Fibroblast of gingiva (primary cell): ENCODE measurements at regions not wholly inside any gene's neighbourhood (a gene's known extent, or its start where the extent isn't known, plus 50 kb on each side); places are given as distances from the start of the nearest gene placed in this dataset.

Source experiments
- DNase-seq: peaks from one replicate; pipeline ENCODE4 v3.0.0-alpha.2; 2011; ENCODE audit warnings: low read depth

- no peak for DNase-seq
Measured at GRCh38 chr5:160956051-160956450, 104.0 kb upstream of the ATP10B start.

- no peak for DNase-seq
Measured at GRCh38 chr5:160950311-160950710, 98.3 kb upstream of the ATP10B start.

GRCh38 chr5:160940725-160941124, 88.7 kb upstream of the ATP10B start:
- no peak for DNase-seq

GRCh38 chr5:160938532-160938931, 86.5 kb upstream of the ATP10B start:
- no peak for DNase-seq

GRCh38 chr5:160937570-160937969, 85.6 kb upstream of the ATP10B start:
- no peak for DNase-seq

GRCh38 chr5:160935776-160936175, 83.8 kb upstream of the ATP10B start:
- DNase-seq, result no peak

GRCh38 chr5:160931283-160931682, 79.3 kb upstream of the ATP10B start:
- DNase-seq, result no peak

GRCh38 chr5:160930406-160930805, 78.4 kb upstream of the ATP10B start:
- no peak for DNase-seq

GRCh38 chr5:160929906-160930305, 77.9 kb upstream of the ATP10B start:
- DNase-seq, result no peak

GRCh38 chr5:160929360-160929759, 77.3 kb upstream of the ATP10B start:
- DNase-seq, result no peak

GRCh38 chr5:160926428-160926827, 74.4 kb upstream of the ATP10B start:
- DNase-seq, result no peak

GRCh38 chr5:160925281-160925680, 73.3 kb upstream of the ATP10B start:
- no peak for DNase-seq

GRCh38 chr5:160923936-160924710, 72.1 kb upstream of the ATP10B start:
- no peak for DNase-seq

- DNase-seq, result no peak
Measured at GRCh38 chr5:160923411-160923810, 71.4 kb upstream of the ATP10B start.

GRCh38 chr5:160922311-160922710, 70.3 kb upstream of the ATP10B start:
- DNase-seq, result no peak

GRCh38 chr5:160921423-160922285, 69.6 kb upstream of the ATP10B start:
- no peak for DNase-seq

GRCh38 chr5:160919626-160920025, 67.6 kb upstream of the ATP10B start:
- DNase-seq, result no peak

GRCh38 chr5:160918386-160918785, 66.4 kb upstream of the ATP10B start:
- no peak for DNase-seq

GRCh38 chr5:160906090-160906489, 54.1 kb upstream of the ATP10B start:
- no peak for DNase-seq

GRCh38 chr5:160905285-160905684, 53.3 kb upstream of the ATP10B start:
- no peak for DNase-seq

- no peak for DNase-seq
Measured at GRCh38 chr5:160904591-160904990, 52.6 kb upstream of the ATP10B start.

- no peak for DNase-seq
Measured at GRCh38 chr5:160903551-160903950, 51.5 kb upstream of the ATP10B start.

GRCh38 chr5:160903076-160903475, 51.1 kb upstream of the ATP10B start:
- DNase-seq, result no peak
